ENCODE measurements at regions not wholly inside any gene's neighbourhood (a gene's known extent, or its start where the extent isn't known, plus 50 kb on each side); places are given as distances from the start of the nearest gene placed in this dataset.

DNA sequence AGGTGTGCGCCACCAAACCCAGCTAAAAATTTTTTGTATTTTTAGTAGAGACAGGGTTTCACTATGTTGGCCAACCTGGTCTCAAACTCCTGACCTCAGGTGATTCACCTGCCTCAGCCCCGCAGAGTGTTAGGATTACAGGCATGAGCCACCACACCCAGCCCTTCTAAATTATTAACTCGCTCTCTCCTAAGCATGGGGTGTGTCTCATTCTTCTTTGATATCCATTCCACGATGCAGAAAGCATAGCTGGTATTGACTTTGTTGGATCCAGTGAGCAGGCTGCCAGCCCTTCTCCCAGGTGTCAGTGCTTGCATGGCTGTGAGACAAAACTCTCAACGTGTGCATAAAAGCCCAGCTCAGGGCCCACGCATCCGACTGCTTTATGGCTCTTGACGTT is 254.1 kb upstream of the PFKP start:
- no peak for TF ChIP-seq FOXA1 (IDR thresholded peaks at IDR 0.05)
- TF ChIP-seq LEF1 (IDR thresholded peaks at IDR 0.05; ENCODE audit: borderline replicate concordance): no peak
- TF ChIP-seq BHLHE40 (IDR thresholded peaks at IDR 0.05; ENCODE audit: borderline replicate concordance): no peak
- no peak for TF ChIP-seq SP1 (IDR thresholded peaks at IDR 0.05)
- no peak for TF ChIP-seq TARDBP (IDR thresholded peaks at IDR 0.05)
